ENCODE measurements at regions not wholly inside any gene's neighbourhood (a gene's known extent, or its start where the extent isn't known, plus 50 kb on each side); places are given as distances from the start of the nearest gene placed in this dataset.

- no peak for DNase-seq (ENCODE audit: low read depth)
- TF ChIP-seq CTCF (IDR thresholded peaks at IDR 0.05; ENCODE audit: low read depth, low read length, missing control alignments) = no peak
- H3K4me3 ChIP-seq (ENCODE audit: low read depth, low read length) = no peak overlapping the region
Measured at GRCh38 chr11:111089759-111090158, 155.8 kb upstream of the POU2AF2 start.

DNA sequence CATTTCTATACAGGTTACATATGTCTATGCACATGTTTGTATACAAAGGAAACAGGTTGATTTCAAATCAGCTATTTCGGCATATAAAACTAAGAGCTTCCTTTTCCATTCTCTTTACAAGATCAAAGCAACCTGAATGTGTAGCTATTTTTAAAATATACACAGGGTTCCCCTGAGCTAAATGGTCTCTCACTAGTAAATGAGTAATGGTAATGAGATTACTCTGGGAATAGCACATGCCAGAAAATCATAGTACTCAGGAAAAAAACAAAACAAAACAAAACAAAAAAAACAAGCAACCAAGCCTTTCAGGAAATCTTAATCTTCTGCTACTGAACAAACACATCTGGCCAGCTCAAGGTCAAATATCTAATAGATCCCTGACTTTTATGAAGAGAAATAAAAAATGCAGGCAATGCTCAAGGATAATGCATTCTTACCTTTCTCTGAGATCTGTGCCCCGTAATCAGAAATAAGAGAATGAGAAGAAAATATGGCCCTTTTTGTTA, 156.6 kb upstream of the POU2AF2 start:
- DNase-seq (ENCODE audit: low read depth) = no peak

DNA sequence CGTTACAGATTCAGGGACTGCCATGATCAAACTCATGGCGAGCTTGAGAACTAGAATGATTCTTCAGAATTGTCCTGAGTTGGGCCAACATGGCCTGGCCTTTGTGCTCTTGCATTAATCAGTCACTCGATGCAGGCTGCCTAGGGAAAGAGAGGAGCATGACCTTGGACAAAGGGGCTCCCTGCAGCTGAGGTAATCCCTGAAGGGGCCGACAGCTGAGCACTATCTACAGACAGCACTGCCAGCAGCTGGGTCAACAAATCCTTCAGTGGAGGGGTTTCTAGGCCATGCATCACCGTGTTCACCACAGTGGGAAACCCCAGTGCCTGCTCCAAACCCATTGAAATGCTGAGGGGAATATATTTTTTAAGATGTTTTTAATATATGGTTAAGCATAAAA, 159.5 kb upstream of the POU2AF2 start:
- no peak for DNase-seq (ENCODE audit: low read depth)
- H3K4me3 ChIP-seq (ENCODE audit: low read depth, low read length) = no peak overlapping the region
- no peak for TF ChIP-seq CTCF (IDR thresholded peaks at IDR 0.05; ENCODE audit: low read depth, low read length, missing control alignments)

More for the DNA sequence above, 156.6 kb upstream of the POU2AF2 start:
- no peak for TF ChIP-seq CTCF (IDR thresholded peaks at IDR 0.05; ENCODE audit: low read depth, low read length, missing control alignments)
- H3K4me3 ChIP-seq (ENCODE audit: low read depth, low read length) = no peak overlapping the region

GRCh38 chr11:111082664-111083063, 162.9 kb upstream of the POU2AF2 start:
- TF ChIP-seq CTCF (IDR thresholded peaks at IDR 0.05; ENCODE audit: low read depth, low read length, missing control alignments) = no peak
- DNase-seq (ENCODE audit: low read depth) = no peak
- H3K4me3 ChIP-seq (ENCODE audit: low read depth, low read length) = no peak overlapping the region

GRCh38 chr11:111081021-111081511, 164.5 kb upstream of the POU2AF2 start:
- TF ChIP-seq CTCF (IDR thresholded peaks at IDR 0.05; ENCODE audit: low read depth, low read length, missing control alignments) = no peak
- no peak for DNase-seq (ENCODE audit: low read depth)
- H3K4me3 ChIP-seq (ENCODE audit: low read depth, low read length) = no peak overlapping the region

DNA sequence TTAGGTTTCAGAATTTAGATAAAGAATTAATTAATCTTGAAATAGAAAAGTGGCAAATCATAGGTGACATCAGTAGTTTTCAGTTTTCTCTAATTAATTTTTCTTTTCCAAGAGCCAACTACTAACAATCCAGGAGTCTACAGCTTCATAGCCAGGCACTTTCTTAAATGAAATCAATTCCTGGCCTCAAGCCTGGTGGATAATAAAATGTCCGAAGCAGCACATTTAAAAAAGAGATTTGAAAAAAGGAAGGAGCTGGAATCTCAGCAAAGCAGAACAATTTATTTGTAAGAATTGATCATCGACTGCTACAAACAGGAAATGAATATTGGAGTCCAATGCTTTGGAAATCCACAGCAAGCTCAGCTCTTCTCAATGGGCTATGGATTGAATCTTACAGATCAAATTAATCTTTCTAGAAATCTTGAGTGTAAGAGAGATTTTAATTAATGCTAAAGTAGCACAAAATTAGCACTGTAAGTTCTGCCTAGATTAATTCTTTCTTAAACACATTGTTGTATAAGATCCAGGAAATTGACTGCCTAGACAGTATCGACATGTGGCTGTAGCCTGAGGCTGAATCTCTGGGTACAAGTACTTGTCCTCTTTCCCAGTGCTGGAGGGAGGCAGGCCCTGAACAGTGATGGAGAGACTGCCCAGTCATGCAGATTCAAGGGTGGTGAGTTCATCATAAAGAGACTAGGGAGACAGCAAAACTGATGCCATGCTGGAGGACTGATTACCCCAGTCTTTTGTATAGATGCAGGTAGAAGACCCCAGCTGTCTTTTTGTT, 167.8 kb upstream of the POU2AF2 start:
- no peak for DNase-seq (ENCODE audit: low read depth)
- TF ChIP-seq CTCF (IDR thresholded peaks at IDR 0.05; ENCODE audit: low read depth, low read length, missing control alignments) = no peak
- no peak overlapping the region for H3K4me3 ChIP-seq (ENCODE audit: low read depth, low read length)

GRCh38 chr11:111069066-111069465, 176.5 kb upstream of the POU2AF2 start:
- no peak for DNase-seq (ENCODE audit: low read depth)
- H3K4me3 ChIP-seq (ENCODE audit: low read depth, low read length) = no peak overlapping the region
- no peak for TF ChIP-seq CTCF (IDR thresholded peaks at IDR 0.05; ENCODE audit: low read depth, low read length, missing control alignments)

All from GM12864 (cell line).